H1 (cell line): ENCODE measurements at regions not wholly inside any gene's neighbourhood (a gene's known extent, or its start where the extent isn't known, plus 50 kb on each side); places are given as distances from the start of the nearest gene placed in this dataset.

Experiments
- CTCF ChIA-PET: fragments of 300-600 bp; sonication (Branson Sonifier 250); formaldehyde crosslinking; loops from one replicate; lab custom pipeline; 2021; ENCODE audit not compliant: partially characterized antibody; lab: Charles Lee
- POLR2A ChIA-PET: fragments of 300-600 bp; sonication (Branson Sonifier 250); formaldehyde crosslinking; loops from one replicate; lab custom pipeline; 2021; ENCODE audit warnings: inconsistent platforms; ENCODE audit not compliant: partially characterized antibody; lab: Charles Lee
- DNase-seq, 2 experiments: peaks; one replicate each; pipeline versions ENCODE4 v3.0.0 to v3.0.0-alpha.2; 2010 to 2022; ENCODE audit warnings: low spot score in 2 of 2, low read depth in 1 of 2, mixed read lengths in 1 of 2
- FAIRE-seq: peaks from 2 replicates; lab custom pipeline; 2011; peaks lifted over from hg19 to GRCh38; lab: Jason Lieb, UNC
- H2AFZ ChIP-seq: 2 replicates; pipeline ENCODE4 v1.8.1; 2012; ENCODE audit warnings: low read length, inconsistent platforms
- H2AK5ac ChIP-seq: 2 replicates; pipeline ENCODE4 v1.6.1; 2013; ENCODE audit warnings: low read depth, low read length
- H2BK120ac ChIP-seq: replicated peaks from 2 replicates; pipeline ENCODE3; 2013; ENCODE audit warnings: low read depth, low read length, inconsistent platforms
- H2BK12ac ChIP-seq: 2 replicates; pipeline ENCODE4 v1.6.1; 2013; ENCODE audit warnings: low read depth, low read length
- H2BK15ac ChIP-seq: 2 replicates; pipeline ENCODE4 v1.6.1; 2013; ENCODE audit warnings: low read length
- H2BK20ac ChIP-seq: 2 replicates; pipeline ENCODE4 v1.6.1; 2013; ENCODE audit warnings: low read length
- H2BK5ac ChIP-seq: 2 replicates; pipeline ENCODE4 v1.6.1; 2013; ENCODE audit warnings: low read depth, low read length
- H3K14ac ChIP-seq: 2 replicates; pipeline ENCODE4 v1.6.1; 2013; ENCODE audit warnings: inconsistent platforms; ENCODE audit not compliant: insufficient read length
- H3K18ac ChIP-seq: 2 replicates; pipeline ENCODE4 v1.6.1; 2013; ENCODE audit warnings: low read length; ENCODE audit errors: extremely low read depth
- H3K23ac ChIP-seq: 2 replicates; pipeline ENCODE4 v1.6.1; 2013; ENCODE audit warnings: inconsistent platforms; ENCODE audit not compliant: insufficient read length
- H3K23me2 ChIP-seq: 2 replicates; pipeline ENCODE4 v1.6.1; 2013; ENCODE audit warnings: low read depth, low read length
- H3K27ac ChIP-seq: 2 replicates; pipeline ENCODE4 v1.6.1; 2011; ENCODE audit warnings: low read depth, low read length, inconsistent platforms
- H3K27me3 ChIP-seq, 4 experiments: replicated peaks in 1 of 4; 1 replicate in 1 of 4; 2 replicates in 3 of 4; pipeline versions ENCODE4 v1.6.1 to v1.8.1; 2011 to 2013; ENCODE audit warnings: low read length in 3 of 4, mild to moderate bottlenecking in 3 of 4, inconsistent platforms in 2 of 4, mixed read lengths in 2 of 4, moderate library complexity in 1 of 4; ENCODE audit not compliant: control insufficient read depth in 3 of 4, insufficient read depth in 3 of 4; ENCODE audit errors: extremely low read depth in 1 of 4
- H3K36me3 ChIP-seq, 4 experiments: 2 replicates each; pipeline versions ENCODE4 v1.6.1 to v1.8.1; 2011 to 2013; ENCODE audit warnings: mild to moderate bottlenecking in 4 of 4, low read length in 3 of 4, moderate library complexity in 2 of 4, control low read depth in 1 of 4, inconsistent platforms in 1 of 4; ENCODE audit not compliant: insufficient read depth in 4 of 4, control insufficient read depth in 2 of 4
- H3K4ac ChIP-seq: replicated peaks from 2 replicates; pipeline ENCODE3; 2013; ENCODE audit warnings: low read length, low read depth, mixed read lengths, inconsistent platforms; ENCODE audit not compliant: insufficient read length
- H3K4me1 ChIP-seq, 4 experiments: replicated peaks in 1 of 4; 1 replicate in 1 of 4; 2 replicates in 3 of 4; pipeline versions ENCODE4 v1.6.1 to v1.8.1; 2011 to 2013; ENCODE audit warnings: low read length in 3 of 4, inconsistent platforms in 2 of 4, mixed read lengths in 1 of 4; ENCODE audit not compliant: insufficient read depth in 4 of 4, control insufficient read depth in 3 of 4
- H3K4me2 ChIP-seq, 2 experiments: 2 replicates each; pipeline versions ENCODE4 v1.6.1 to v1.8.1; 2011 to 2013; ENCODE audit warnings: low read depth in 2 of 2, low read length in 2 of 2, control low read depth in 1 of 2, inconsistent platforms in 1 of 2, mild to moderate bottlenecking in 1 of 2; ENCODE audit not compliant: insufficient read depth in 1 of 2
- H3K4me3 ChIP-seq, 4 experiments: fragments of 200-600, 300-600 bp in 1 of 4; sonication (generic), shearing (Covaris generic), sonication (Bioruptor Twin) in 1 of 4; 2 replicates each; pipeline versions ENCODE4 v1.5.1 to v1.8.1; 2011 to 2016; ENCODE audit warnings: low read length in 4 of 4, low read depth in 3 of 4, control low read depth in 2 of 4, inconsistent platforms in 2 of 4, mild to moderate bottlenecking in 2 of 4, mixed read lengths in 1 of 4, moderate library complexity in 1 of 4; ENCODE audit not compliant: insufficient read depth in 2 of 4; ENCODE audit errors: extremely low read depth in 1 of 4
- H3K56ac ChIP-seq: replicated peaks from 2 replicates; pipeline ENCODE3; 2013; ENCODE audit warnings: low read depth, mild to moderate bottlenecking, mixed read lengths, low read length, inconsistent platforms; ENCODE audit not compliant: insufficient read length
- H3K79me1 ChIP-seq: 2 replicates; pipeline ENCODE4 v1.6.1; 2013; ENCODE audit warnings: low read depth, low read length, control low read depth
- H3K79me2 ChIP-seq, 2 experiments: 2 replicates each; pipeline versions ENCODE4 v1.6.1 to v1.8.1; 2012 to 2013; ENCODE audit warnings: low read length in 2 of 2, mild to moderate bottlenecking in 2 of 2, inconsistent platforms in 1 of 2; ENCODE audit not compliant: insufficient read depth in 2 of 2, control insufficient read depth in 1 of 2
- H3K9ac ChIP-seq, 4 experiments: replicated peaks in 1 of 4; 1 replicate in 1 of 4; 2 replicates in 3 of 4; pipeline versions ENCODE4 v1.6.1 to v1.8.1; 2011 to 2013; ENCODE audit warnings: low read depth in 3 of 4, low read length in 3 of 4, control low read depth in 2 of 4, mild to moderate bottlenecking in 2 of 4, moderate library complexity in 2 of 4, inconsistent platforms in 1 of 4; ENCODE audit errors: extremely low read depth in 1 of 4
- H3K9me3 ChIP-seq, 2 experiments: 2 replicates each; pipeline versions ENCODE4 v1.6.1 to v1.8.1; 2012 to 2013; ENCODE audit warnings: mild to moderate bottlenecking in 2 of 2, moderate library complexity in 2 of 2, control low read depth in 1 of 2, inconsistent platforms in 1 of 2, low read depth in 1 of 2, low read length in 1 of 2, mixed read lengths in 1 of 2; ENCODE audit not compliant: insufficient read depth in 2 of 2
- H4K20me1 ChIP-seq, 2 experiments: replicated peaks in 1 of 2; 2 replicates each; pipeline versions ENCODE3 to v1.8.1; 2011 to 2013; ENCODE audit warnings: inconsistent platforms in 2 of 2, low read length in 2 of 2, mild to moderate bottlenecking in 1 of 2; ENCODE audit not compliant: insufficient read depth in 2 of 2, control insufficient read depth in 1 of 2
- H4K5ac ChIP-seq: 2 replicates; pipeline ENCODE4 v1.6.1; 2013; ENCODE audit warnings: low read length, low read depth, mixed read lengths, inconsistent platforms; ENCODE audit not compliant: insufficient read length
- H4K8ac ChIP-seq: 2 replicates; pipeline ENCODE4 v1.8.0; 2013; ENCODE audit warnings: mild to moderate bottlenecking, moderate library complexity, low read length, inconsistent platforms; ENCODE audit not compliant: insufficient read depth; ENCODE audit errors: extremely low read depth
- H4K91ac ChIP-seq: replicated peaks from 2 replicates; pipeline ENCODE3; 2013; ENCODE audit warnings: low read length, mixed read lengths, inconsistent platforms; ENCODE audit not compliant: insufficient read length
- CBX5 ChIP-seq: fragments of 300-800, 300-1000 bp; sonication (generic); IDR thresholded peaks from 2 replicates; pipeline ENCODE4 v1.7.1; 2016; ENCODE audit warnings: antibody characterized with exemption, low read length, low read depth
- CBX8 ChIP-seq: fragments of 300-800, 300-1000 bp; sonication (generic); IDR thresholded peaks from 2 replicates; pipeline ENCODE4 v1.7.1; 2016; ENCODE audit warnings: low read depth, low read length, borderline replicate concordance
- EZH2 ChIP-seq: fragments of 200-600 bp; sonication (generic); IDR thresholded peaks from 2 replicates; pipeline ENCODE4 v1.7.1; 2012; ENCODE audit warnings: low read depth, mild to moderate bottlenecking, moderate library complexity, low read length, inconsistent platforms; ENCODE audit not compliant: severe bottlenecking
- GABPA ChIP-seq: IDR thresholded peaks from 2 replicates; pipeline ENCODE4 v1.6.1; 2011; ENCODE audit warnings: mild to moderate bottlenecking, low read length, moderate library complexity, borderline replicate concordance; ENCODE audit not compliant: insufficient read depth
- KDM4A ChIP-seq: IDR thresholded peaks from one replicate; pipeline ENCODE4 v1.7.1; 2012; ENCODE audit warnings: low read depth, mild to moderate bottlenecking, moderate library complexity, low read length, inconsistent platforms; ENCODE audit not compliant: severe bottlenecking
- SAP30 ChIP-seq: fragments of 300-600 bp; sonication (generic); IDR thresholded peaks from 2 replicates; pipeline ENCODE4 v1.7.1; 2012; ENCODE audit warnings: low read length, moderate library complexity, mild to moderate bottlenecking, inconsistent platforms; ENCODE audit not compliant: insufficient read depth, insufficient replicate concordance
- SRF ChIP-seq: IDR thresholded peaks from 2 replicates; pipeline ENCODE4 v1.6.1; 2011; ENCODE audit warnings: mild to moderate bottlenecking, low read depth, low read length, moderate library complexity
- TAF1 ChIP-seq: IDR thresholded peaks from 2 replicates; pipeline ENCODE4 v1.6.1; 2011; ENCODE audit warnings: mild to moderate bottlenecking, low read depth, low read length
- WGBS, 2 experiments: shearing (Covaris generic) in 1 of 2; methylation state at CpG; one replicate each; pipeline versions ENCODE4 v1.1.6 to v1.1.7; 2013 to 2015; ENCODE audit warnings: low lambda C conversion rate in 2 of 2, mixed read lengths in 2 of 2, inconsistent platforms in 1 of 2, low coverage in 1 of 2, missing lambda C conversion rate in 1 of 2; ENCODE audit not compliant: insufficient replicate concordance in 2 of 2, insufficient coverage in 1 of 2, insufficient read length in 1 of 2; ENCODE audit errors: extremely low coverage in 1 of 2, missing lambda C conversion rate in 1 of 2; 5-methylcytosine and 5-hydroxymethylcytosine counted together
- TF ChIP-seq, protein P1 (sequence below), 3 experiments: IDR thresholded peaks; 1 replicate in 2 of 3; 2 replicates in 1 of 3; pipeline versions ENCODE4 v1.5.1 to v1.6.1; 2011; ENCODE audit warnings: low read length in 3 of 3, mild to moderate bottlenecking in 3 of 3, inconsistent platforms in 2 of 3, low read depth in 1 of 3, moderate library complexity in 1 of 3; ENCODE audit not compliant: insufficient read depth in 1 of 3; ENCODE audit errors: control extremely low read depth in 1 of 3

DNA sequence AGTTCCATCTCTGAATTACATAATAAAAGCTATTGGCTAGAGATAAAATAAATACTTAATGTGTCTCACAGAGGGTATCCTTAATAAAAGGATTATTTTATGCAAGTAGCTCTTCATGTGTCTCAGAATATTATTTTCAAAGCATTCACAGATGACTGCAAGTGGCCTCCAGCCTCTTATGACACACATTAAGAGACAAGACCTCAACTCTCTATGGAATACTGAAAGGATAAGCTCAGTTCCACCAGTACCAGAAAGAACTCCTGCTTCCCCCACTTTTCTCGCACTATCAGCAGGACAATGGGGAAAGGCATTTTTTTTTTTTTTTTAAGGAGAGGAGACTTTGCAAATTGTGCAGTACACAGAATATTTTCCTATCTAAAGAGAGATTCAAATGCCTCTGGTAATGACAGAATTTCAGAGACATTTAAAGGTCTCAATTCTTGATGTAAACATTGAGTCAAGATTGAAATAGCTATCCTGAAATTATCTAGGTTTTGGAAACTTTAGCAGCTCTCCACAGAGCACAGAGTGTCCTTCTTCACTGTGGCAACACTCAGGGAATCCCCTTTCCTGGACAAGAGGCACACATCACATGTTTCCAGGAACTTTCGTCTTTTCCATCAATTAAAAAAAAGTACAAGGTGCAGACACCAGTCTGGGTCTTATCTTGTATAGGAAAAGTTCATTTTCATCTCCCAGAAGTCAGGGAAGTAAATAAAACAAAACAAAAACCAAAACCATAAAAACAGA lies 122.0 kb upstream of the ANK3 start:
- H3K18ac ChIP-seq = no peak overlapping the region
- H3K36me3 ChIP-seq = no peaks in the 10 kb centered on the region
- no peak overlapping the region for H2BK5ac ChIP-seq
- no peak overlapping the region for H4K5ac ChIP-seq
- no peak overlapping the region for H3K4me3 ChIP-seq
- WGBS, 2 experiments = 100% methylated on average over 2 of the region's 2 CpGs; no CpG with 5 or more reads in 1 of the 2 experiments
- no peak overlapping the region for H4K91ac ChIP-seq
- H3K23ac ChIP-seq = no peak overlapping the region
- FAIRE-seq (no peak), DNase-seq (no peak)
- ChIA-PET POLR2A (no interaction called here), CTCF (interaction anchor here (0.6 to 0.7 kb wide), 2 partner anchors 10 to 34 kb away, joined by 3 read pairs; no protein-coding TSS in a partner anchor)
- no peaks in the 10 kb centered on the region for H3K79me2 ChIP-seq
- H4K20me1 ChIP-seq = no peaks in the 10 kb centered on the region
- H3K79me1 ChIP-seq = no peaks in the 10 kb centered on the region
- no peaks in the 10 kb centered on the region; a peak in 1 of 7 replicates for H3K4me1 ChIP-seq
- H2BK20ac ChIP-seq = no peak overlapping the region
- H3K23me2 ChIP-seq = no peaks in the 10 kb centered on the region
- no peak overlapping the region for H4K8ac ChIP-seq
- H3K27me3 ChIP-seq = no peaks in the 10 kb centered on the region
- no peak overlapping the region for H3K4me2 ChIP-seq
- no peak overlapping the region for H3K56ac ChIP-seq
- H3K9me3 ChIP-seq = no peaks in the 10 kb centered on the region
- peak overlapping the region in 1 of 4 experiments; percentile 34; a peak in 1 of 7 replicates for H3K9ac ChIP-seq
- no peak overlapping the region for H2BK12ac ChIP-seq
- H2AK5ac ChIP-seq = no peak overlapping the region
- no peak overlapping the region for H3K27ac ChIP-seq
- H2BK120ac ChIP-seq = no peak overlapping the region
- H3K4ac ChIP-seq = no peak overlapping the region
- no peak overlapping the region for H2AFZ ChIP-seq
- H3K14ac ChIP-seq = no peak overlapping the region
- no peak overlapping the region for H2BK15ac ChIP-seq
- TF ChIP-seq, protein P1, sequence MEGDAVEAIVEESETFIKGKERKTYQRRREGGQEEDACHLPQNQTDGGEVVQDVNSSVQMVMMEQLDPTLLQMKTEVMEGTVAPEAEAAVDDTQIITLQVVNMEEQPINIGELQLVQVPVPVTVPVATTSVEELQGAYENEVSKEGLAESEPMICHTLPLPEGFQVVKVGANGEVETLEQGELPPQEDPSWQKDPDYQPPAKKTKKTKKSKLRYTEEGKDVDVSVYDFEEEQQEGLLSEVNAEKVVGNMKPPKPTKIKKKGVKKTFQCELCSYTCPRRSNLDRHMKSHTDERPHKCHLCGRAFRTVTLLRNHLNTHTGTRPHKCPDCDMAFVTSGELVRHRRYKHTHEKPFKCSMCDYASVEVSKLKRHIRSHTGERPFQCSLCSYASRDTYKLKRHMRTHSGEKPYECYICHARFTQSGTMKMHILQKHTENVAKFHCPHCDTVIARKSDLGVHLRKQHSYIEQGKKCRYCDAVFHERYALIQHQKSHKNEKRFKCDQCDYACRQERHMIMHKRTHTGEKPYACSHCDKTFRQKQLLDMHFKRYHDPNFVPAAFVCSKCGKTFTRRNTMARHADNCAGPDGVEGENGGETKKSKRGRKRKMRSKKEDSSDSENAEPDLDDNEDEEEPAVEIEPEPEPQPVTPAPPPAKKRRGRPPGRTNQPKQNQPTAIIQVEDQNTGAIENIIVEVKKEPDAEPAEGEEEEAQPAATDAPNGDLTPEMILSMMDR (IDR thresholded peaks at IDR 0.05; ENCODE audit: control extremely low read depth in 1 of 3, insufficient read depth in 1 of 3, low read depth in 1 of 3, low read length in 3 of 3) = no peak
- no peak for TF ChIP-seq EZH2
- TF ChIP-seq SAP30 = no peak
- TF ChIP-seq SRF = no peak
- TF ChIP-seq KDM4A = no peak
- no peak for TF ChIP-seq GABPA
- no peak for TF ChIP-seq CBX8
- TF ChIP-seq TAF1 = no peak
- no peak for TF ChIP-seq CBX5
